ENCODE measurements at regions not wholly inside any gene's neighbourhood (a gene's known extent, or its start where the extent isn't known, plus 50 kb on each side); places are given as distances from the start of the nearest gene placed in this dataset.

DNA sequence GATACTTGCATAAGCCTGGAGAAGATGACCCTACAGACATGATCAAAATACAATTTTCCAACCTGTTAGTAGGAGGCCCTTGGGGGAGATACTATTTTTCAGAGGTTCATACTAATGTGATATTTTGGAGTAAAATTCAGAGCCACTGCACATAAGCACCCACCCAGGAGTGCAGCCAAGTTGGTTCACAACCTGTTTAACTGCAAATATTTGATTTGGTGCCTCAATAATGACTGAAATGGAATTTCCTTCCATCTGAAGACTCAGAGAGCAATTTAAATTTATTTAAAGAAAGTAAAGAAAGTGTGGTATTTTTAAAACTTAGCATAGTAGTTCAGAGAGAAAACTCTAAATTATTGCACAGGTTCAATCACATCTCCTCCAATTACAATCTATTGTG is 77.5 kb upstream of the FBN2 start:
- Histone ChIP-seq H3K36me3 (no peaks in the 10 kb centered on the region), H3K9me3 (ENCODE audit: severe bottlenecking) (no peaks in the 10 kb centered on the region), H3K27me3 (ENCODE audit: insufficient read depth, low read depth, severe bottlenecking) (no peaks in the 10 kb centered on the region), H3K4me3 (ENCODE audit: low read depth, low read length) (no peak overlapping the region), H3K27ac (no peak overlapping the region)
- TF ChIP-seq, protein P1, sequence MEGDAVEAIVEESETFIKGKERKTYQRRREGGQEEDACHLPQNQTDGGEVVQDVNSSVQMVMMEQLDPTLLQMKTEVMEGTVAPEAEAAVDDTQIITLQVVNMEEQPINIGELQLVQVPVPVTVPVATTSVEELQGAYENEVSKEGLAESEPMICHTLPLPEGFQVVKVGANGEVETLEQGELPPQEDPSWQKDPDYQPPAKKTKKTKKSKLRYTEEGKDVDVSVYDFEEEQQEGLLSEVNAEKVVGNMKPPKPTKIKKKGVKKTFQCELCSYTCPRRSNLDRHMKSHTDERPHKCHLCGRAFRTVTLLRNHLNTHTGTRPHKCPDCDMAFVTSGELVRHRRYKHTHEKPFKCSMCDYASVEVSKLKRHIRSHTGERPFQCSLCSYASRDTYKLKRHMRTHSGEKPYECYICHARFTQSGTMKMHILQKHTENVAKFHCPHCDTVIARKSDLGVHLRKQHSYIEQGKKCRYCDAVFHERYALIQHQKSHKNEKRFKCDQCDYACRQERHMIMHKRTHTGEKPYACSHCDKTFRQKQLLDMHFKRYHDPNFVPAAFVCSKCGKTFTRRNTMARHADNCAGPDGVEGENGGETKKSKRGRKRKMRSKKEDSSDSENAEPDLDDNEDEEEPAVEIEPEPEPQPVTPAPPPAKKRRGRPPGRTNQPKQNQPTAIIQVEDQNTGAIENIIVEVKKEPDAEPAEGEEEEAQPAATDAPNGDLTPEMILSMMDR (IDR thresholded peaks at IDR 0.05; ENCODE audit: low read depth, low read length): no peak
- no peak for DNase-seq

DNA sequence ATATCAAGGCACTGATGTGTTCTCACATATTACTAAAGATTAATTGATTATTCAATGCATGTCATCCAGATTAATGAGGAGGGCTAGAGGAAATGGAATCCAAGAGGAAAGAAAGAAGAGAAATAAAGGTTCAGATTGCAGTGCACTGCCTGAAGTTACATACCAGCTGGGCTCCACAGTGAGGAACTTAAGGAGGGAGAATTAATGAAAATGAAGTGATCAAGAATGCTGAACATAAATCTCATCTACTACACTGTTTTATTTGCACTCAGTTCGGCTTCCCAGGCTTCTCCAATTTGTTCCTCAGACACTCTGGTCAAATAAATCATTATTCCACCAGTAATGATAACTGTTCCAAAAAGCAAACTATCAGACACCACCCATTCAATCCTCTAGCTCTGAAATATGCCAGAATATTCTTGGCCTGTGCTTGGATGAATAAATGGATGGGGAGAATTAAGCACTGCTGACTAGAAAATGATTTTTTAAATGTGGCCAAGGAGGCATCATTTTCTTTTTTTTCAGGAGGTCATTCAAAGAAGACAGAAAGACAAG is 88.6 kb upstream of the FBN2 start:
- H3K27me3 ChIP-seq (ENCODE audit: insufficient read depth, low read depth, severe bottlenecking): no peaks in the 10 kb centered on the region
- TF ChIP-seq, protein P1 (IDR thresholded peaks at IDR 0.05; ENCODE audit: low read depth, low read length): no peak
- no peak for DNase-seq
- H3K4me3 ChIP-seq (ENCODE audit: low read depth, low read length): no peak overlapping the region
- no peaks in the 10 kb centered on the region for H3K36me3 ChIP-seq
- no peaks in the 10 kb centered on the region for H3K9me3 ChIP-seq (ENCODE audit: severe bottlenecking)
- H3K27ac ChIP-seq: no peak overlapping the region

DNA sequence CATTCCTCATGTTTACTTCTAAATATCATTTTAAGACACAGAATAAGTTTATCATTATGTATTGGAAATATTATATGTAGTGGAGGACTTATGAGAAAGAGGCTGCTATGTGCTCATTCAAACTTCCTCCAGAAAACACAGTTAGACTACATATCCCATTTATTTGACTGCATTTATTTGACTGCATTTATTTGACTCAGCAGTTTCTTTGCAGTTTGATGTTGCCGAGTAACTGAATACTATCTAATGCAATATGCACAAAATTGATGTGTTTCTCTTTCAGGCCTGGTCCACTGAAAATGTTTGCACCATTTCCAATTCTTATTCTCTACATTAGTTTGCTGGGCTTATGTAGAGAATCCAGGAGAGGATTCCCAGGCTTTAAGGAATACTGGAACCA is 89.9 kb upstream of the FBN2 start:
- Histone ChIP-seq H3K27me3 (ENCODE audit: insufficient read depth, low read depth, severe bottlenecking) (no peaks in the 10 kb centered on the region), H3K27ac (no peak overlapping the region), H3K9me3 (ENCODE audit: severe bottlenecking) (no peaks in the 10 kb centered on the region), H3K36me3 (no peaks in the 10 kb centered on the region), H3K4me3 (ENCODE audit: low read depth, low read length) (no peak overlapping the region)
- TF ChIP-seq, protein P1 (IDR thresholded peaks at IDR 0.05; ENCODE audit: low read depth, low read length): no peak
- no peak for DNase-seq

DNA sequence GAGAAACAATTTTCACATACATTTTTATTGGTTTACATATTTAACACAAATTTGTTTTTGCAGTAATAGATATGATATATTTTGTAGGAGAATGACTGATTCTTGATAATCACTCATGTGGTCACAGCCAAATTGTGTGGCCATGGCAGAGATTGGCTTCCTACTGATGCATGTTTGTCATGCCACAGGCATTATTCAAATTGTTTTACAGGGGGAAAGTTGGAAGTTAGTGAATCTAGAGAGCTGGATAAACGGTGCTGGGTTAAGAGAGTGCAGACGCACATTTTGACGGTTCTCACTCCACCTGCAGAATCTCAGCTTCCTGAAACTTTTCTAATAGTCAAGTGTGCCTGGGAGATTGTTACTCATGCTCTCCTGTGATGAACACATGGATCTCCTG is 91.1 kb upstream of the FBN2 start:
- Histone ChIP-seq H3K36me3 (no peaks in the 10 kb centered on the region), H3K27ac (no peak overlapping the region), H3K9me3 (ENCODE audit: severe bottlenecking) (no peaks in the 10 kb centered on the region), H3K4me3 (ENCODE audit: low read depth, low read length) (no peak overlapping the region), H3K27me3 (ENCODE audit: insufficient read depth, low read depth, severe bottlenecking) (no peaks in the 10 kb centered on the region)
- DNase-seq: no peak
- TF ChIP-seq, protein P1 (IDR thresholded peaks at IDR 0.05; ENCODE audit: low read depth, low read length): no peak

DNA sequence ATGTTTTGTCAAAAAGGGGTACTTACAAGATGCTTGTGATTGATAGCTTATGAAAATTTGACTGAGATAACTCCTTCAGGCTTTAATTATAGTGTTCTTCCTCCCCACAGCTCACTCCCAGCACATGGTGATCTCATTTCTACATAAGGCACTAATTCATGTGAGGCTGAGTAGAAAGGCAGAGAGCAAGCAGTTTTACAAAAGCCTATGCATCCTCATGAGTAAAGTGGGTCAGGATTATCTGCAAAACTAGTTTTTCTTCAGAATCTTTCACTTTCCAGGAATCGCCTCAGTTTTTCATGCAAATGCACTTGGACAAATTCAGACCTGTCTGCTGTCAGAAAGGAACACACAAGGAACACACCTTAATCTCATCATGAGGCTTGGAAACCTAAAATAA is 92.1 kb upstream of the FBN2 start:
- H3K27me3 ChIP-seq (ENCODE audit: insufficient read depth, low read depth, severe bottlenecking): no peaks in the 10 kb centered on the region

DNA sequence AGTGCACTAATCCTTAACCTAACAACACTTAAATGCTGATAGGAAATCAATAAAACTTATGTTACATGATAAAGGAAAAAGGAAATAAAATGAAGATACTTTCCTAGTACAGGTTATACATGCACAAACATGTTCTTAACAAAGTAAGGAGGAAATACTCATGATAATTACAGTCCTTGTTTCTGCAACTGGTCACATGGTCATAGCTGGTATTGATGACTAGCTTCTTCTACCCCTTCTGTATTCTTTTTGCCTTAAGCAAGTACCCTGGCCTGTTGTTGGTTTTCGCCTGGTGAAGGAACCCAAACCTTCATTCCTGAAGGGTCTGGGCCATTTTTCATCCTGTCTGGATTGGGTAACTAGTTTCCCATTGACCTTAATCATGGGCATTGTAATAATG is 93.7 kb upstream of the FBN2 start:
- H3K9me3 ChIP-seq (ENCODE audit: severe bottlenecking): no peaks in the 10 kb centered on the region
- H3K27ac ChIP-seq: no peak overlapping the region
- DNase-seq: no peak
- TF ChIP-seq, protein P1 (IDR thresholded peaks at IDR 0.05; ENCODE audit: low read depth, low read length): no peak
- no peaks in the 10 kb centered on the region for H3K36me3 ChIP-seq
- H3K27me3 ChIP-seq (ENCODE audit: insufficient read depth, low read depth, severe bottlenecking): no peaks in the 10 kb centered on the region
- H3K4me3 ChIP-seq (ENCODE audit: low read depth, low read length): no peak overlapping the region

More for the DNA sequence above, 92.1 kb upstream of the FBN2 start:
- Histone ChIP-seq H3K27ac (no peak overlapping the region), H3K36me3 (no peaks in the 10 kb centered on the region), H3K4me3 (ENCODE audit: low read depth, low read length) (no peak overlapping the region), H3K9me3 (ENCODE audit: severe bottlenecking) (no peaks in the 10 kb centered on the region)
- no peak for DNase-seq
- TF ChIP-seq, protein P1 (IDR thresholded peaks at IDR 0.05; ENCODE audit: low read depth, low read length): no peak
